WI38 (cell line): ENCODE measurements at regions not wholly inside any gene's neighbourhood (a gene's known extent, or its start where the extent isn't known, plus 50 kb on each side); places are given as distances from the start of the nearest gene placed in this dataset.

ENCODE experiments used
- H3K4me3 ChIP-seq: 2 replicates; pipeline ENCODE4 v1.5.1; 2011; ENCODE audit warnings: low read depth, mild to moderate bottlenecking, control low read depth, low read length
- CTCF ChIP-seq: IDR thresholded peaks from 2 replicates; pipeline ENCODE4 v1.5.1; 2012; ENCODE audit warnings: low read depth, mild to moderate bottlenecking, control low read depth, low read length

- TF ChIP-seq CTCF, result no peak
- H3K4me3 ChIP-seq, result no peak overlapping the region
Measured at GRCh38 chr12:91567100-91567485, 384.5 kb upstream of the DCN start.

DNA sequence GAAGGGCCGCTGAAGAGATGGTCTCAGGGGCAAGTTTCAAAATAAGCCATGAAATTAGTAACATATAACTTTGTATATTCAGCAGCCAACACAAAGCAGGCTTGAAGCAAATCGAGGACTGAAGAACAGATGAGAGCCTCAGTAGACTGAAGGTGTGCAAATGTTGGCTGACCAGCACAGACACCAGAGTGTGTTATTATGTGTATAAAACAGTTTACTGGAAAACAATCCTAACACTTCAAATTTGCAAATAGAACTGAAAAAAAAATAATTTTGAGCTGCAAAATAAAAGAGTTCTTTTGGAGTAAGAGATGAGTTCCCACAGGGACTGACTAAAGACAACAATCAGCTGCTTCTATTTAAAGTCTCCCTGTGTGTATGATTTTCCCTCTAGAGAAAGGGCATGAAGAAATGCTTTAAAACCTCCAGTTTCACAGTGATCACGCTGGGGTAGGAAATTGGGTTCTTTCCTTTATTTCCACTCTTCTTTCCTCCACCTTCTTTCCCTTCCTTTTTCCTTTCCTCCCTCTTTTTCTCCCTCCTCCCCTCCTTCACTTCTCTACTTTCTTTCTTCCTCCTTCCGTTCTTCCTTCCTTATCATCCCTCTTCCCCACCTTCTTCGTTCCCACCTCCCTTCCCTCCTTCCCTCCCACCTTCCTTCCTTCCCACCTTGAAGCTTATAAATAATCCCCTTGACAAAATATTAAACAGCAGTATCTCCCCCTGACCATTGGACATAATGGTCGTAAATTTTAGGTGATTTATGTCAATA lies 383.9 kb upstream of the DCN start:
- TF ChIP-seq CTCF, result no peak
- no peak overlapping the region for H3K4me3 ChIP-seq

DNA sequence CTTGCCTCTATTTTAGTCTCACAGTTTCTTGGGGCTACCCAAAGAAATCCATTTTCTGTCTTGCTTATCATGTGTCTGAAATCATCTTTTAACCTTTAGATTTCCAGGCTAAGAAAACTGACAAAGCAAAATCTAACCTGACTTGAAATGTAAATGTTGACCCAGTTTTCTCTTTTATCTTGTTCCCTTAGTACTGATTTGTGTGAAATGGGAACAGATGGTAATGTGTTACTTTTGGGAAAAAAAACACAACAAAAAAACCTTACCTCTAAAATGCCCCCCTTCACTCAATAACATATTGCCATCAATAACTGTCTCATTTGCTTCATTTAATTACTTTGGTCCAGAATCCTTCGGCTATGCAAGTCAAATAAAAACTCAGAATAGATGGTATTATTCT lies 383.2 kb upstream of the DCN start:
- TF ChIP-seq CTCF, result no peak
- H3K4me3 ChIP-seq, result no peak overlapping the region

- no peak overlapping the region for H3K4me3 ChIP-seq
- no peak for TF ChIP-seq CTCF
Measured at GRCh38 chr12:91565246-91565645, 382.6 kb upstream of the DCN start.

DNA sequence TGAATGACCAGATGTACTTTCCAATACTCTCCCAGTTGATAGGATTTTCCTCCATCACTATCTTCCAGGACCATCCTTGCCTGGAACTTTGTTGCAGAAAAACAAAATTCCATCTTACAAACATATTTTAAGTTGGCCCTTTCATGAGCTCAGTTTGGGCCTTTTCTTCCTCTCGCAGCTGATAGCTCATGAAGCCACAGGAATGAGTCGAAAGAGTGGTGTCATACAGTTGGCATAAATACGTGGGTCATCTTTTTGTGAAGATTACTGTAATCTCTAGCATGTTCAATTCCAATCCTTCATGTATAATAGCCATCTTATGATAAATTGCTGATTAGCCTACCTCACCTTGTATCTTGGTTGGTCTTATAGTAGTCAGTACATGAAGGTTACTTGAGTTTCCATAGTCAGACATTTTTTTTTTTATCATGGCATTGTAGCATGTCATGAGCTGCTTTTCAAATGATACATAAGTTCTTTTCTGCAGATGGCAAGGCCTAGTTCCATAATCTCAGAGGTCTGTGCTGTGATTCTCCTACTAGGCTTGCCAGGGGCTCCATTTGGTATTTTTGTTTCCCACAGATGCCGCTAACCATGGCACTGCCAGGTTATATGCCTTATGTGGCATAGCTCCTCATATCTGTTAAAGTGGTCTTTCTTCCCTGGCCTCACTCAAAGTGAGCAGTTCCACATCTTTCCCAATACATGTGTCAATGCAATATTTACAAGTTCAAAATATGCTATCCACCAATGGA lies 380.6 kb upstream of the DCN start:
- TF ChIP-seq CTCF, result no peak
- no peak overlapping the region for H3K4me3 ChIP-seq

DNA sequence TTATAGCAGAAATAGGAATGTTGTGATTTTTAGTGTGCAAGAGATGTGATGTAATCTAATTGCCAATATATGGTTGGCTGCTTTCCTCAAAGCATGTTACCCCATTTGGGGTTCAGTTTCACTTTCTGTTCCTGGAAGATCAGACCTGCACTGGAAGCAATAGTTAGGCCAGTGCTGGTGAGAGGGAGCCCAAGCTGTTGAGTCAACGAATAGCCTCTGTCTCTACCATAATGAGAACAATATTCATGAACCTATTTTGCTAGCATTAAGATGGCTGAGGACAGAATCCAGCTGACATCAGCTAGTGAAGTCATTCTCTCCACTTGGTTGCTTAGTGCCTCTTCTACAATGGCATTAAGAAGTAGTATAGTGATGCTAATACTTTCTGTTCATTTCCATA lies 379.9 kb upstream of the DCN start:
- TF ChIP-seq CTCF, result no peak
- H3K4me3 ChIP-seq, result no peak overlapping the region

DNA sequence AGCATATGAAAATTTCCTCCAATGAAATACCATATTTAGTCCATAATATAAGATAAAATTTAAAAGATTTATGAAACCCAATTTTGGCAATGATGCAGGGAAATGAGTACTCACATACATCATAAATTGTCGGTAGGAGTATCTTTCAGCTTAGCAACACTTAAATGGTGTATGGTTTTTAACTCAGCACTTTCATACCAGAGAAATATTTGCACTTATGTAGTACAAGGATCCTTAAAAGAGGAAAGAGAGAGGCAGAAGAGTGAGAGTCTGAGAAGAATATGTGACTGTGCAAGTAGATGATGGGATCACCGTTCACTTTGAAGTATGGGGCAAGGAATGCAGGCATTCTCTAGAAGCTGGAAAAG lies 379.3 kb upstream of the DCN start:
- no peak for TF ChIP-seq CTCF

More for the DNA sequence above, 379.3 kb upstream of the DCN start:
- H3K4me3 ChIP-seq, result no peak overlapping the region
